ENCODE measurements at regions not wholly inside any gene's neighbourhood (a gene's known extent, or its start where the extent isn't known, plus 50 kb on each side); places are given as distances from the start of the nearest gene placed in this dataset.
"Not testable (repeated sequence)": the region's sequence is repeated elsewhere in the genome, so short reads cannot be mapped to it uniquely, and the experiment has no call there.

GRCh38 chr1:95297906-95298305 is 63.9 kb downstream of the RWDD3 start:
- DNase-seq: not testable (repeated sequence)

DNA sequence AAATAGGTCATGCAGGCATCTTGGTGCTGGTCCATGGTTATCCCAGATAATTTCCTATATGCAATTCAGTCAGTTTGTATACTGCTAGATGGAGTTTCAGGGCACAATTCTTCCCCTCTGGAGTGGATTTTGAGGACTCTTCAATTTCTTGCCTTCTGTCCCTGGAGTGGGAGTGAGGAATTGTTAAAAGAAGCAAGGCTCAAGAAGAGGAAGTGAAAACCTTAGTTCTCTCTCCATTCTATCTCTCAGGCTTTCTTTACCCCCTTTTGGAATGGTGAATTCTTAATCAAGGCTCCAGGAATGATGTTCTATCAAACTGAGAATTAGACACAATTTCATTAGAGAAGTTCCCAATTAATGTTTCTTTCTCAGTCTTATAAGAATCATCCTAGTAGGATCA is 67.1 kb downstream of the RWDD3 start:
- DNase-seq: no peak

GRCh38 chr1:95301614-95302013 is 67.6 kb downstream of the RWDD3 start:
- DNase-seq: no peak

DNA sequence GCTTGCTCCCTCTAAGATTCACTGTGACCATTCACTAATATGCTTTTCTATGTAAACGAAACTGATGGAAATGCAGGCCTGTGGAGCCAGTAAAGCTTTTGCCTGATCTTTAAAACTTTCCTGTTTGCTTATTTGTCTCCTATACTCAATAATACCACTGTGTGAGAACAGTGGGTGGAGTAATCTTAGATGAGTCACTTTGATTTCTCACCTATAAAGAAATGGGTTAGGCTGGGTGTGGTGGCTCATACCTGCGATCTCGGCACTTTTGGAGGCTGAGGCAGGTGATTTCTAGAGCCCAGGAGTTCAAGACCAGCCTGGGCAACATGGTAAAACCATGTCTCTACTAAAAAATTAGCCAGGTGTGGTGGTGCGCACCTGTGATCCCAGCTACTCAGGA is 70.8 kb downstream of the RWDD3 start:
- no peak for DNase-seq

- no peak for DNase-seq
Observed at GRCh38 chr1:95308276-95309030, 74.4 kb downstream of the RWDD3 start.

GRCh38 chr1:95309031-95309471 is 75.0 kb downstream of the RWDD3 start:
- DNase-seq: no peak

GRCh38 chr1:95311014-95311413 is 77.0 kb downstream of the RWDD3 start:
- DNase-seq: no peak

GRCh38 chr1:95311762-95312161 is 77.8 kb downstream of the RWDD3 start:
- DNase-seq: no peak

DNA sequence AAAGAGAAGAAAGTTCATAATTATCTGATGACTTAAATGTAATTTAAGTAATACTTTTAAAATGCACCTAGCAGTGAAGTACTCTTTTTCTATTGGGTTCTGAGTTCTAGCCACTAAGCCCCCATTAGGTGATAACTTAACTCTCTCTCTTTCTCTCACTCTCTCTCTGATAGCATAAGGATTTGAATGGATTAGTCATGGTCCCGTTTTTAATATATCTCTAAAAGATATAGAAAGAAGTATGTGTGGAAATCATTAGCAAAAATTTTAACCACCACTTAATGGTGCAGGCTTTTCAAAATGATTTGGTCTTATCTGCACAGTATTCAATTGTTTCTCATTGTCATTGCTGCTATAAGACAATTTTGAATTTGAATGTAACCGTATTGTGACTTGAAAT is 78.2 kb downstream of the RWDD3 start:
- no peak for DNase-seq

DNA sequence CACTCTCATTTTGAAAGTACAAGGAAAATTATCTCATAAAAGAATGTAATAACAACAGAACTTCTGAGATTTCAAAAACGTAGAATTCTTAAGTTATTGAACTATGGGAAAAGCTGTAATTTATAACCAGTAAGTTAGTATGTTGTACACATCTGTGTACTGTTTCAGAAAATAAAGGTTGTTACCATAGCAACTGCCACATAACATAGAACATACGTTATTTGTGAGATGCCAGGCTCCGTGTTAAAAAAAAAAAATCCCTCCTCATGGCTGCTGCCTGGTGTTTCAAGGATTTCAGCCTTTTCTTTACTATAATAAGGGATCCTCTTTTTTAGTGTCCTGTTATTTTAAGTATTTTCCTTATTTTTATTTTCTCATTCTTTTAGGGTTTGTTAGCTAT is 79.5 kb downstream of the RWDD3 start:
- DNase-seq: no peak

DNA sequence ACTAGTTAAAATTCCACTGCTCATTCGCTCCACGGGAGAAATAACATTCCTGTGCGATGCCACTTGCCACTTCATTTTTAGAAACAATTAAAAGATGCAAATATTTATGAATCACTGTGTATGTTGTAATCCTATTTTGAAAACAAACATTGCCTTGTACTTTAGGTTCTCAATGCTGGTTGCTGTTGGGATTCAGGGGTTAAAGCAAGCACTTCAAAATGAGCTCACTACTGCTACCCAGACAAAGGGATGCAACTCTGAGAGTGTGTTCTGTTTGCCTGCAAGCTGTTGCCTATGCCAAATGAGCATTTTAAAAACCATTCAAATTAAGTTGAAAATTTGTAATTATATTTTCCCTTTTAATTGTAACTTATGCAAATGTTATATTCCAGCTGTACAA is 87.5 kb downstream of the RWDD3 start:
- DNase-seq: no peak

DNA sequence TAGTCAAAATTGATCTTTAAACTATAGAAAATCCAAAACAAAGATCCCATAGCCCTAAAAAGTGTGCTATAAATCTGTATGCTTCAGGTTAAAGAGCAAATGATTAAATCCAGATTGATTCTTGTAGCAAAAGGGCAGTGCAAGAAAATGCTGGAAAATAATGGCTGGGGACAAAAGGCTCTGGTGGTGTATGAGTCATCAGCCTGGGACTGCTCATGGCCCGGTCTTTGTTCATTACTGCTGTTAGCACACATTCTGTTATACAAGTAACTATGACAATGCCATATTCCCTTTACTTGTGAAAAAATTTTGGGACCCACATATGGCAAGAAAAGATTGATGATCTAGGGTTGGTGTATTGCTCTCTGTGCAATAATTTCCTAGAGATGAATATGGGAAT is 89.1 kb downstream of the RWDD3 start:
- no peak for DNase-seq

DNA sequence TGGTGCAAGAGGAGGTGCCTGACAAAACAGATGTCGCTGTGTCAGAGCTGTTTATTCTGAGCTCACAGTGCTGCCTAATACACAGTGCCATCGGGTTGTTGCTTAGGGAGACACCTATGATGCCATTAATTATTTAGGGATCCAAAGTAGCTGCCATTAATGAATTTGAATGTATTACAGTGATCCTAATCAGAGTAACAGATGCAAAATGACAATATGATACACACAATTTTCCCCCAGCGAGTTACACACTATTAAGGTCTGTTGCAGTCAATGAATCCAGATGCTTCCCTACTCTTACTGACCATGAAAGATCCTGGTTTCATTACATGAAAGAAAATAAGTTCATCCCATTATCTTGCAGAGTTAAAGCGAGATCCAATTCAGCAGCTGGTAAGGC is 91.3 kb downstream of the RWDD3 start:
- no peak for DNase-seq

DNA sequence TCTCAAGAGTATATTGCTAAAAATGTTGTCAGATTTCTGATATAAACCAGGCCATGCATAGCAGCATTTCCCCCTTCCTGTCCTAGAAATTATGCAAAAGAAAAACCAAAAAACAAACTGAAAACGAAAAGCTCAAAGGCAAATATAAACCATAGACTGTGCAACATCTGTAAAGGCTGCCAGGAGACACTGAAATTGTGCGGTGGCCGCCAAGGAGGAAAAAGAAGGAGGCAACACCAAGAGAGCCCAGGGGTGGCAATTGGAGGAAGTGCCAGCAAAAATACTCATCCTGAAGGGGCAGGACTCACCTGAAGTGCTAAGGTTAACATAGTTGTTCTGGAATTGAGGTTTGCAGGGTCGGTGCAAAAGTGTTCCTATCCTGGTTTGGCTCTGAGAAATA is 92.0 kb downstream of the RWDD3 start:
- no peak for DNase-seq

DNA sequence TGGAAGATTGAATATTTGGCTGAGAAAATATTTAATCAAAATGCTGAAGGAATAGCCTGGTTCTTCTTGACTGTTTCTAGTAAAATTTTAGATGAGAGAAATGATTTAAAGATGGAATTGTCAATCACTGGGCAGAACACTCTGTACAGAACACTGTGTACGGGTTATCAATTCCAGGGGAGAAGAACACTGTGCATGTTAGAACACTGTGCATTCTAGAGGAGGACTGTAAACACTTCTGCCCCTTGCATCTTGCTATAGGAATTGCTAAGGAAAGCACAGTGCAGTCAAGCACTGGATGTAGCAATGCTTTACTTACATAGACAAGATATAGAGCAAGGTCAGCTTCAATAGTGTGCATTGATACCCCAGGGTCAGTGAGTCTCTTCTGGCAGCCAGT is 98.7 kb downstream of the RWDD3 start:
- no peak for DNase-seq

GRCh38 chr1:95339377-95339776 is 105.4 kb downstream of the RWDD3 start:
- no peak for DNase-seq

DNA sequence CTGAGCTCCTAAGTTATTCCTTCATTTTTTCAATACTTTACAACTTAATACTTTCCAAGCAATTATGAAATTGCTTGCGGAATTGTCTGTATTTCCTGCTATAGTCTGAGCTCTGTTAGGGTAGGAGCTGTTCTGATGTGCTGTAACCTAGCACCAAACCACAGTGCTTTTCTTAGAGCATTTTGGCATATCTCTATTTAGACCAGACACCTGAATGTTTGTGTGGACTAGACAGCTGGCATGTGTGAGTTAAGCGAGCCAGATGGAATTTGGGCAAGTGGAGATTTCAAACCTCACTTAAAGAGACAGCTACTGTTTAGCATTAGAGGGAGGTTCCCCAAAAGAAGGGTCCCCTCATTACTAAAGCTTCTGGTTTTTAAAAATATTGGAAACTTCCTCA is 106.1 kb downstream of the RWDD3 start:
- no peak for DNase-seq

DNA sequence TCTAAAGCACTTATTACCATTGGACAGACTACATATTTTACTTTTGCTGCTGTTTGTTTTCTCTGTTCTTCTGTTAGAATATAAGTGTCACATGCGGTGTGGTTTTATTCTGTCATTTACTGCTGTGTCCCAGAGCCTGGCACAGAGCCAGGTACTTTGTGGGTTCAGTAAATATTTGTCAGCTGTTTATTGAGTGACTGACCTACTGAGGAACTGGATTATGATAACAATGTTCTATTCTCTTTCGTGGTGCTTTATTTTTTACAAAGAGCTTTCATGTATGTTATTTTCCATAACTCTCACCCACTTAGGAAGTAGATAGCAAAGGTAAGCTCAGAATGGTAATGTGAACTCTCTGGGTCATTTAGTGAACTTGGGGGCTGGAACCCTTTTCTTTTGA is 118.8 kb downstream of the RWDD3 start:
- DNase-seq: no peak

GRCh38 chr1:95353194-95353593 is 119.2 kb downstream of the RWDD3 start:
- DNase-seq: no peak

DNA sequence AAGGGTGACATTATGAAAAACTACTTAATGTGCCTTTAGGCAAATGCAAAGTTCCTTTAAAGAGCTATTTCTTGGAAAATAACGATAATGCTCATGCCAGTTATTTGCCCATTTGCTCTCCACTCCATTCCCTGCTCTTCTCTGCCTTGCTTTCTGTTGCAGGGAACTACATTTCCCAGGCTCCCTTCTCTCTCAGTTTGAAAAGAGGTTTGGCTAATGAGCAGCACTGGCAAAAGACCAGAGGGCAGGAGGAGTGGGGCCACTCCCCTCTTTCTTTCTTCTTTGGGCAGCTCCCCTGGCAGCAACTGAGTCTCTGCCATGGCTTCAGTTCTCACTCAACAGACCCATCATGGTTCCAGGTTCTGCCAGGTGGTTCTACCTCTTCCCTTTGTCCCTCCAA is 130.5 kb downstream of the RWDD3 start:
- no peak for DNase-seq

GRCh38 chr1:95366498-95366897 is 132.5 kb downstream of the RWDD3 start:
- DNase-seq: no peak

DNA sequence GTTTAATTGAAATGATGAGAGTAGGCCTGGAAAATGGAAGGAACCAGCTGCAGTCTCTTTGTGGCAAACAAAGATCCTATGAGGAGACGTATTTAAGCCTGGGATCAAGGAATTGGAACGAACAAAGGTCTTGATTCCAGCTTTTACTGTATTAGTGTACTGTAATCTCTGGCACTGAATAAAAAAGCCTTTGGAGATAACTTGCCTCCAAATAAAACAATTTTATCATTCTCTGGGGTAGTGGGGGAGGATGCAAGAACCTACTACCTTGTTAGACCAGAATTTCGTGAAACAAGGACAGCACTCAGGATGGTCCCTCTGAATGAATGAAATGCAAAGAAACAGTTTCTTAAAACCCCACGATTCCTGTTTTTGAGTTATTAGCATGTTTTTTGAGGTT is 134.2 kb downstream of the RWDD3 start:
- DNase-seq: no peak

- DNase-seq: no peak
Observed at GRCh38 chr1:95369985-95370690, 136.1 kb downstream of the RWDD3 start.

DNA sequence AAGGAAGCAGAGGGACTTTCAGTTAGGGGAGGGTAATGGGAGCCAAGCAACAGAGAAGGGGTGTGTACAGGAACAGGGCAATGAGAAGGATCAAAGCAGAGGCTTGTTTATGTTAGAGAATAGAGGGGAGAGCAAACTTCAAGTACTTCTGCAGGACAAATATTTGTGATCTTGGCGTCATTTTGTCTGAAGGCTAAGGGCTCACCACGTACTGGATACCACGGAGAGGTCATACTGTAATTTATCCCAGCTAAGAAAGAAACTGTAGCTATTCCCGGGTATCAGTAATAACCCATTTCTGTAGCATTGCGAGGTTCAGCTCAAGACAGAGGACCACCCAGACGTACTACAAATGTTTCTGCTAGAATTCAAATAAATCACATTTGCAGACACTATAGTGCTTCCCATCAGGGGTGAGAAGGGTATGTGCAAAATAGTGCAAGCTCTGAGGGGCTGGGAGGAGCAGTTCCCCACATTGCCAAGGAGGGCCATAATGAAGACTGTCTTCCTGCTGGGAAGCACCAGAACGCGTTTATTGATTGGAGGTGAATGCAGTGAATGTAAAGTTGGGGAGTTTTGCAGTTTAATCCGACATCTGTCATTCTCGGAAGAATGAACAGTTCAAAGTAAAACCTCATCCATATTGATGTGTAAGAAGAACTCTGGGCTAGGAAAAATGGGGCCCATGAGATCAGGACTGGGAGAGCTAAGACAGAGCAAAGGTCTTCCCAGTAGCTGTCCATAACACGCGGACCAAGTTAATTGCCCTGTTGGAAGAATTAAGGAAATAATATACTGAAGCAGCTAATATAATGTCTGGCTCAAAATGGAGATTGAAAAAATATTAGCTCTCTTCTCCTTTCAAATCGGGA is 136.9 kb downstream of the RWDD3 start:
- no peak for DNase-seq
